OCI-LY3 (cell line): ENCODE measurements at regions not wholly inside any gene's neighbourhood (a gene's known extent, or its start where the extent isn't known, plus 50 kb on each side); places are given as distances from the start of the nearest gene placed in this dataset.

Experiments
- H2AFZ ChIP-seq: fragments of 200-600, 300-600 bp; shearing (Covaris generic); 2 replicates; pipeline ENCODE4 v1.6.0; 2014; ENCODE audit warnings: antibody characterized with exemption, low read depth, low read length
- H3K27ac ChIP-seq: fragments of 200-600, 300-600 bp; sonication (generic); 2 replicates; pipeline ENCODE4 v1.5.1; 2014; ENCODE audit warnings: mild to moderate bottlenecking, low read length, moderate library complexity, mixed read lengths
- H3K27me3 ChIP-seq: fragments of 200-600, 300-600 bp; sonication (generic); 2 replicates; pipeline ENCODE4 v1.6.1; 2014; ENCODE audit warnings: low read depth, low read length, mixed read lengths
- H3K36me3 ChIP-seq: fragments of 200-600, 300-600 bp; sonication (generic); replicated peaks from 2 replicates; pipeline ENCODE3; 2014; ENCODE audit warnings: low read depth, low read length, mixed read lengths
- H3K4me1 ChIP-seq: fragments of 300-600, 200-600 bp; sonication (generic); 2 replicates; pipeline ENCODE4 v1.6.1; 2014; ENCODE audit warnings: low read length, mixed read lengths
- H3K4me2 ChIP-seq: fragments of 200-600, 300-600 bp; sonication (generic); 2 replicates; pipeline ENCODE4 v1.6.1; 2014; ENCODE audit warnings: low read length, mixed read lengths
- H3K4me3 ChIP-seq: fragments of 300-600, 200-600 bp; sonication (generic); 2 replicates; pipeline ENCODE4 v1.5.1; 2014; ENCODE audit warnings: antibody characterized with exemption, mild to moderate bottlenecking, low read length, moderate library complexity
- H3K79me2 ChIP-seq: fragments of 300-600, 200-600 bp; shearing (Covaris generic); 2 replicates; pipeline ENCODE4 v1.6.1; 2014; ENCODE audit warnings: mild to moderate bottlenecking, low read length, mixed read lengths
- H3K9ac ChIP-seq: fragments of 300-600, 200-600 bp; shearing (Covaris generic); 2 replicates; pipeline ENCODE4 v1.6.0; 2014; ENCODE audit warnings: mild to moderate bottlenecking, low read length, moderate library complexity
- H3K9me3 ChIP-seq: fragments of 200-600, 300-600 bp; shearing (Covaris generic); 2 replicates; pipeline ENCODE4 v1.6.1; 2014; ENCODE audit warnings: low read length, mixed read lengths; ENCODE audit not compliant: insufficient read depth
- H4K20me1 ChIP-seq: fragments of 200-600, 300-600 bp; sonication (generic); 2 replicates; pipeline ENCODE4 v1.6.1; 2016; ENCODE audit warnings: low read length, mixed read lengths; ENCODE audit not compliant: insufficient read depth
- CTCF ChIP-seq: fragments of 200-600, 300-600 bp; sonication (generic); IDR thresholded peaks from 2 replicates; pipeline ENCODE4 v1.5.1; 2014; ENCODE audit warnings: antibody characterized with exemption, low read length, low read depth
- EZH2phosphoT487 ChIP-seq: fragments of 200-600 bp; shearing (Covaris generic); IDR thresholded peaks from 2 replicates; pipeline ENCODE4 v1.6.1; 2018; ENCODE audit warnings: antibody characterized with exemption, mixed run types, low read depth

DNA sequence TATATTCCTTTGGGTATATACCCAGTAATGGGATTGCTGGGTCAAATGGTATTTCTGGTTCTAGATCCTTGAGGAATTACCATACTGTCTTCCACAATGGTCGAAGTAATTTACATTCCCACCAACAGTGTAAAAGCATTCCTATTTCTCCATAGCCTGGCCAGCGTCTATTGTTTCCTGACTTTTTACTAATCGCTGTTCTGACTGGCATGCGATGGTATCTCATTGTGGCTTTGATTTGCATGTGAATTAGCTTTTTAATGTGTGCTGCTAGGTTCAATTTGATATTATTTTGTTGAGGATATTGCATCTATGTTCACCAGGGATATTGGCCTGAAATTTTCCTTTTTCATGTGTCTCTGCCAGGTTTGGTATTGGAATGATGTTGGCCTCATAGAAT, 67.4 kb upstream of the VRK2 start:
- H4K20me1 ChIP-seq = no peaks in the 10 kb centered on the region
- no peaks in the 10 kb centered on the region for H3K9me3 ChIP-seq
- H3K9ac ChIP-seq = no peak overlapping the region
- H3K4me1 ChIP-seq = no peaks in the 10 kb centered on the region
- no peak overlapping the region for H2AFZ ChIP-seq
- H3K4me3 ChIP-seq = no peak overlapping the region
- no peaks in the 10 kb centered on the region for H3K79me2 ChIP-seq
- no peak overlapping the region for H3K4me2 ChIP-seq
- TF ChIP-seq CTCF = no peak
- TF ChIP-seq EZH2phosphoT487 = no peak
- H3K27me3 ChIP-seq = no peaks in the 10 kb centered on the region
- H3K36me3 ChIP-seq = no peaks in the 10 kb centered on the region
- no peak overlapping the region for H3K27ac ChIP-seq

- no peak for TF ChIP-seq CTCF
- TF ChIP-seq EZH2phosphoT487 = no peak
- no peaks in the 10 kb centered on the region for H3K79me2 ChIP-seq
- no peak overlapping the region; the same call in 1 of the 2 replicates for H2AFZ ChIP-seq
- no peaks in the 10 kb centered on the region for H4K20me1 ChIP-seq
- H3K27ac ChIP-seq = no peak overlapping the region
- no peaks in the 10 kb centered on the region for H3K9me3 ChIP-seq
- H3K4me2 ChIP-seq = no peak overlapping the region
- no peaks in the 10 kb centered on the region for H3K27me3 ChIP-seq
- H3K4me1 ChIP-seq = no peaks in the 10 kb centered on the region
- no peak overlapping the region for H3K9ac ChIP-seq
- no peaks in the 10 kb centered on the region for H3K36me3 ChIP-seq
- no peak overlapping the region for H3K4me3 ChIP-seq
Observed at GRCh38 chr2:57981083-57981768, 65.4 kb upstream of the VRK2 start.

DNA sequence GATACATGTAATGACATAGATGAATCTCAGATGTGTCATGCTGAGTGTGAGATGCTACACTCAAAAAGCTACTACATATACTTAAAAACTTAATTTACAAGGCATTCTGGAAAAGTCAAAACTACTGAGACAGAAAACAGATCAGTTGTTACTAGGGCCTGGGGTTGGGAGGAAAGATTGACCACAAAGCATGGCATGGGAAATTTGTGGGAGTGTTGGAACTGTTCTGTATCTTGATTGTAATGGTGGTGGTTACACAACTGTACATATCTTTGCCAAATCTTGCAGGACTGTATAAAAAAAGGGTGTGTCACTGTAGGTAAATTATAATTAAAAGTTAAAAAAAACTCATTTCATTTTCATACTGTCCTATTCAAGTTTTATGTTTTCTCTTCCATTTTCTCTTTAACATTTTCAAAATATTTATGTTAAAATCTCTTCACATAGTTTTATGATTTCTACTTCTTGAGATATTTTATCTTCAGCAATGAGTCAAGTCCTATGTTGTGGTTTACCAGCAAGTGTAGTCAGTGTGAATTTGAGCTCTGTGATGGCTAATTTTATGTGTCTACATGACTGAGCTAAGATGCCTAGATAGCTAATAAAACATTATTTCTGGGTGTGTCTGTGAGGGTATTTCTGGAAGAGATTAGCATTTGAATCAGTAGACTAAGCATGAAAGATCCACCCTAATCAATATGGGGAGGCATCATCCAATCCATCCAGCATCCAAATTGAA, 58.6 kb upstream of the VRK2 start:
- Histone ChIP-seq H3K36me3 (no peaks in the 10 kb centered on the region), H3K79me2 (no peaks in the 10 kb centered on the region), H4K20me1 (no peaks in the 10 kb centered on the region), H3K27me3 (no peaks in the 10 kb centered on the region), H3K4me1 (no peaks in the 10 kb centered on the region), H3K27ac (no peak overlapping the region), H3K4me3 (no peak overlapping the region), H3K9ac (no peak overlapping the region), H2AFZ (no peak overlapping the region), H3K9me3 (no peaks in the 10 kb centered on the region), H3K4me2 (no peak overlapping the region)
- TF ChIP-seq CTCF (no peak), EZH2phosphoT487 (no peak)

GRCh38 chr2:57990118-57990725, 56.4 kb upstream of the VRK2 start:
- Histone ChIP-seq H4K20me1 (no peaks in the 10 kb centered on the region), H3K4me2 (no peak overlapping the region), H3K27me3 (no peaks in the 10 kb centered on the region), H3K4me3 (no peak overlapping the region), H3K4me1 (no peaks in the 10 kb centered on the region), H3K27ac (no peak overlapping the region), H3K9ac (no peak overlapping the region), H2AFZ (no peak overlapping the region), H3K9me3 (no peaks in the 10 kb centered on the region), H3K79me2 (no peaks in the 10 kb centered on the region), H3K36me3 (no peaks in the 10 kb centered on the region)
- no peak for TF ChIP-seq EZH2phosphoT487
- no peak for TF ChIP-seq CTCF
